Glomerular visceral epithelial cell (primary cell): ENCODE measurements at regions not wholly inside any gene's neighbourhood (a gene's known extent, or its start where the extent isn't known, plus 50 kb on each side); places are given as distances from the start of the nearest gene placed in this dataset.
"Not testable (repeated sequence)": the region's sequence is repeated elsewhere in the genome, so short reads cannot be mapped to it uniquely, and the experiment has no call there.

ENCODE experiments used
- DNase-seq: peaks from one replicate; pipeline ENCODE4 v3.0.0-alpha.2; 2016; ENCODE audit errors: extremely low spot score

DNA sequence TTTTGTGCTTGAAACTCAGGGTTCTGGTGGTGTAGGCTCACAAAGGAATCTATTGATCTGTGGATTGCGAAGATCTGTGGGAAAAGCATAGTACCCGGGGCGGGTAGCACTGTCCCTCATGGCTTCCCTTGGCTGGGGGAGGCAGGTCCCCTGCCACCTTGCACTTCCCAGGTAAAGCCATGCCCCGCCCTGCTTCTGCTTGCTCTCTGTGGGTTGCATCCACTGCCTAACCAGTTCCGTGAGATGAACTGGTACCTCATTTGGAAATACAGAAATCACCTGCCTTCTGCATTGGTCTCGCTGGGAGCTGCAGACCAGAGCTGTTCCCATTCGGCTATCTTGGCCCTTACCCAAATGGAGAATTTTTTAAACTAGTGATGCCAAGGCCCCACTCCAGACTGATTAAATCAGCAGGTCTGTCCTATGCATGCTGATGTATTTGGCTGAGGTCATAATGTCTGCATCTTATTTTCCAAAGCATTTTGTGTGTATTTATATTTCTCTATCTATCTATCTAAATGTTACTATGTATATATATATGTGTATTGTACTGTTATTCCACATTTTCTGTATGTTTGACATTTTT is 65.5 kb upstream of the SLC7A14 start:
- DNase-seq = no peak

DNA sequence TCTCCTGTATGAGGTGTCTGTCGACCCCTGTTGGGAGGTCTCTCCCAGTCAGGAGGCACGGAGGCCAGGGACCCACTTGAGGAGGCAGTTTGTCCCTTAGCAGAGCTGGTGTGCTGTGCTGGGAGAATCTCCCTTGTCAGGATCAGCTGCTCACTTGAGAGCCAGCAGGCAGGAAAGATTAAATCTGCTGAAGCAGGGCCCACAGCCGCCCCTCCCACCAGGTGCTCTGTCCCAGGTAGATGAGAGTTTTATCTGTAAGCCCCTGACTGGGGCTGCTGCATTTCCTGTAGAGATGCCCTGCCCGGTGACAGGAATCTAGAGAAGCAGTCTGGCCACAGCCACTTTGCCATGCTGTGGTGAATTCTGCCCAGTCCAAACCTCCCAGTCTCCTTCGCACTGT is 64.7 kb upstream of the SLC7A14 start:
- not testable (repeated sequence) for DNase-seq

DNA sequence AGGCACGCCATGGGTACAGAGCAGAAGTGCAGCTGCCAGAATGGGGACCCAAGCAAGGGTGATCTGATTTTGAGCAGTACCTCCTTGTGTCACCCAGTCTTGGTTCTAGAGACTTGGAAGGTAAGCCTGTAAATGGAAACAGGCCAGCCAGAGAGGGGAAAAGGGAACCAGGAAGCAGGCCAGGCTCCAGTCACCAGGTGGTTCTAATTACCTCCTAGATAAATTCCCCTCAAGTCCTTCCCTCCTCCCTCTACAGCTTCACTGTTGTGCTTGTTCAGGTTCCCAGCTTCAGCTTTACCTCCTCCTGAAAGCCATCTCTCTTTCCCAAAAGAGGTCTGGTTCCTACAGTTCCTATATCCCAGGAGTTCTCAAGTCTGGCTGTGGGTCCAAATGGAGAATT is 58.8 kb upstream of the SLC7A14 start:
- DNase-seq = no peak

DNA sequence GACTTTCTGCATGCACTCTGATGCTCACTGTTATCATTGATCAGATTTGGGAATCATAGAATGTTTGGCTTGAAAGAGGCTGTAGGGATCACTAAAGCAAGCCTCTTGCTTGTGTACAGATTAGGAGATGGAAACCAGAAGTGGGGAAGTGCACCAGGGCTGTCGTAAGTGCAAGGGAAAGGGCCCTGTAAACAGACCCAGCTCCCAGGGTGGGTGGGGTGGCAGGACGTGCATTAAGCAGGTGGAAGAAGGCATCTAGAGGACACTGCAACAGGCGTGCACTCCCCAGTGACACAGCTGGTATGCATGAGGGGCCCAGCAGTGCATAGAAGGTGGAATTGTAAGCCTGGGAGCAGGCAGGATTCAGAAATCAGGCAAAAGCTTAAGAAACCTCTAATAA is 58.0 kb upstream of the SLC7A14 start:
- DNase-seq = no peak

DNA sequence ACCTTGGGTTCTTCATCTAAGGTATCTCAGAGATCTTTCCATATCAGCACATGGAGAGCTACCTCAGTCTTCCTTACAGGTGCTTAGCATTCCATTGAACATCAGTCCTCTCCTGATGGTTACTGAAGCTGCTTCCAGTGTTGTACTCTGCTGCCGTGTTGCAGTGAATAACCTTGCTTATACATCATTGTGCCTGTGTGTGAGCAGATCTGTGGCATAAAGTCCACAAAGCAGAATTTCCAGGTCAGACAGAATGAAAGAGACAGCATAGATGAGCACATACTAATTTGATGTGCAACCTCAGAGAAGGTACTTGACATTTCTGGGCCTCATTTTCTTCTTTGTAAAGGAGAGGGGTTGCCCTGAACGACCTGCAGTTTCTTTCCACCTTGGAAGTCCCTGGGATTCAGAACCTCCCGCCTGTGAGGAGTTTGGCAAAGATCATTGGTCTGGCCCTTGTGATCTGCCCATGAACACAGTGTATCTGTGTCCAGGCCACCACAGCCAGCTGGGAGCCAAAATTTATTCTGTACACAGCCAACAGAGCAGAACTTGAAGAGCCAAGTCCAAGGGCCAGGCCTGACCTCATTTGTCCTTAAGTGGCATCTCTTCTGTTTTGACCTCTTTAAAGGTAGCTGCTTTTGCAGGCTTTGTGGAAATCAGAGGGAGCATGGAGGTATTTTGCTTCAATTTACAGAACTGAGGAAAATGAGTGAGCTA is 57.2 kb upstream of the SLC7A14 start:
- no peak for DNase-seq

DNA sequence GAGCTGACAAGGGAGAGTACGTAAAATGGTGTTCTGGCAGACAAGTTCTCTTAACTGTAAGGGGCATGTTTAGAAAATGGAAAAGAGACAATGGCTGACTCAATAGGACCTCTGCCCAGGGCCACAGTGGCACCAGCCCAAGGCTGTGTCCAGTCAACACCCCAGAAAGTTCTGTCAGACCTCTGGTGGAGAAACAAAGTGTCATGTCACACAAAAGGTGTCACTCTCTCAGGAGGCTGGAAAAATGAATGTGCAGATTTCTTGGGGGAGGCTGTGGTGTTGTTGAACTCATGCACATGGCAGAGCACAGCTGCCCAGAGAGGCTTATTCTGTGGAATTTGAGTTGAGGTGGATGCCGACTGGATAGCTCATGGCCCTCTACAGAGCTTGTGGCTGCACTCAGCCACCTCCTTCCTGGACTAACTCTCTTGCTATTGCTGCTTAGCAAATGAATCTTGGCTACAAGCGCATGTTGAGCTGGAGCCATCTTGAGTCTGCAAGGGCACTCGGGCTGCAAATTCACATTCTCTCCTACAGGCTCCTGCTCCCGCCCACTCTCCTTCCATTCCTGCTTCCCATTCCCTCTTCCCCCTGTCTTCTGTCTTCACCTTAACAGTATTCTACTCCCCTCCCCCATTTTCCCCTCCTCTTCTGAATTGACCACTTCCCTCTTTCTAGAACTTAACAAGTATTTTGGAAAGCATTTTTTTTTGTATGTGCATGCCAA is 55.8 kb upstream of the SLC7A14 start:
- DNase-seq = no peak

DNA sequence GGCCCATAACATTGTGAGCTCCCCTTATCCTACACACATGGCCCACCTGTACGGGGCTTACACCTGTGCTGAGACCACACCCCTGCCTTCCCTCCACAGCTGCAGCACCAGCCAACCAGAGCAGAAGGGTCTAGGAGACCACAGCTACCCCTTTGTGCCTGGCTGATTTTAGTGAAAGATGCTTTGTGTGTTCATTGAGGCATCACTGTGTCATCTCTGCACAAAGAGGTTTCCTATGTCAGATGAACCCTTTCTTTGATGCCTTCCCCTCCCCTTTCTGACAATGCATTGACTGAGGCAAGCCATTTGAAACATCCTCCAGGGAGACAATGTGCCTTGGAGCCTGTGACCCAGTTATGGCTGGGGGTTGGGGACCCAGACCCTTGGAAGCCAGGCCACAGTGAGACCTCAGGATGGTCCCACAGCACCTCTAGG is 54.9 kb upstream of the SLC7A14 start:
- no peak for DNase-seq

DNA sequence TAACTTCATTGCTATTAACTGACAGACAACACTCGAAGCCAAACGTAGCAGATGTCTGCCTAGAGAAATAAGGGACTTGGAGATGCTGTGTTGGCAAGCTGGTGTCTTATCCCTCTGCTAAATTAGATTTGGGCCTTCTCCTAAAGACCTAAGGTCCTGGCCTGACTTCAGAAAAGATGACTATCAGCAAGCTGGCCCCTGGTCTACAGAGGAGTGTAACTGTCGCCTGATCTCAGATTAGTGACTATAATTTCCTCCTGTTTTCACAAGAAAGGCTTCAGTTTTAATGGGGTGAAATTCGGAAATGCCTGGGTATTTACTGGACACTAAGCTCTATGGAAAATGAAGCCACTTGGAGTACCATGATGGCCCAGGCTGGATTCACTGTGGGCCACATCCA is 53.1 kb upstream of the SLC7A14 start:
- DNase-seq = no peak

DNA sequence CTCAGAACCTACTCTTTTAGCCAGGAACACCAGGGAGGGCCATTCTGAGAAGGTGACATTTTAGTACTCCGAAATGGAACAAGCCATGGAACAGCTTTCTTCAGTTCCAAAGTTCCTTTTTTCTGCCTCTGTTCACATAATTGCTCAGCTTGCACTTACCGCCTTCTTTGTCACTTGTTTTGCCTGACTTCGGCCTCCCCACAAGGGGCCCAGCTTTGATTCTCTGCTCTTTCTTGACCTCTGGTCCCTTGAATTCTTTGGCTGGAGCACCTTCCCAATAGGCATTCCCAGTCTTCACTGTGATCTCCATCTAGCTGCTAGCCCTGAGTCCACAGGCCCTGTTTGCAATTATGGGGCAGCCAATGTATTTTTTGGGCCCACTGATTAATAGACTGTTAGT is 51.4 kb upstream of the SLC7A14 start:
- DNase-seq = no peak

DNA sequence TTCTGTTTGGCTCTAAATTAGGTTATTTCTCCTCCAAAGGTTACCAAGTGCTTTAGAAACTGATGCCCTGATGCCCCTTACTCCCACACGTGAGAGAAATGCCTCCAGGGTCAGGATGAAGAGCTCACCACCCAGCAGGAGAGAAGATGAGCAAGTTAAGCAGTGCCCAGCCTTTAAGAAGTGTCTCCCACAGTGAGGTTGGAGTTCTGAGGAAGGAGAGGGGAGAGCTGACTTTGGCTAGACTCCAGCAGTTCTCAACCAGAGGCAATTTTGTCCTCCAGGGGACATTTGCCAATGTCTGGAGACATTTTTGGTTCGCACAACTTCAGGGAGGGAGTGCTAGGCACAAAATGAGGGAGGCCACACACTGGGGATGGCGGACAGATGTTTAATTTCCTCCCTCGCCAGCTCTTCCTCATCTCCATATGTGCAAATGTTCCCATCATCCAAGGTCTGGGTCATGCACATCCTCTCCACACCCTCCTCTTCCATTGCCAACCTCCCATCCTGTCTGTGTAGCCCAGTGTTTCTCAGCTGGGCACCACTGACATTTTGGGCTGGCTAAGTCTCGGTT is 50.6 kb upstream of the SLC7A14 start:
- no peak for DNase-seq
